ENCODE measurements at regions not wholly inside any gene's neighbourhood (a gene's known extent, or its start where the extent isn't known, plus 50 kb on each side); places are given as distances from the start of the nearest gene placed in this dataset.

GRCh38 chr11:70716216-70716615, 317.9 kb downstream of the CTTN start:
- RAD21 ChIA-PET (ENCODE audit: low non-redundant PET in 1 of 2, low total read pairs in 2 of 2, uncharacterized antibody in 2 of 2, unreplicated experiment in 2 of 2), result no interaction called here
- Histone ChIP-seq H3K9me2 (ENCODE audit: insufficient read depth) (no peaks in the 10 kb centered on the region), H3K9ac (ENCODE audit: low read length) (no peak overlapping the region), H3K4me3 (replicated peaks in 1 of 2; ENCODE audit: low read depth in 1 of 2, low read length in 2 of 2) (no peak overlapping the region), H3K4me1 (ENCODE audit: control insufficient read depth in 1 of 2, insufficient read depth in 2 of 2, low read length in 2 of 2) (no peaks in the 10 kb centered on the region), H3K4me2 (ENCODE audit: low read length) (no peak overlapping the region), H3K9me3 (ENCODE audit: control insufficient read depth in 1 of 2, insufficient read depth in 1 of 2, low read depth in 1 of 2, low read length in 2 of 2) (no peaks in the 10 kb centered on the region), H4K20me1 (ENCODE audit: insufficient read depth) (no peaks in the 10 kb centered on the region), H3K36me3 (ENCODE audit: control insufficient read depth in 1 of 2, insufficient read depth in 2 of 2, low read length in 2 of 2) (no peaks in the 10 kb centered on the region), H3K27ac (ENCODE audit: low read depth, low read length) (no peak overlapping the region), H2AFZ (ENCODE audit: low read depth, low read length, poor library complexity, severe bottlenecking) (no peak overlapping the region), H3K79me2 (ENCODE audit: insufficient read depth, low read length) (no peaks in the 10 kb centered on the region), H3K27me3 (ENCODE audit: insufficient read depth, low read length) (no peaks in the 10 kb centered on the region)
- no peak for ATAC-seq
- CTCF ChIA-PET, result no interaction called here
- no peak for TF ChIP-seq JUND (IDR thresholded peaks at IDR 0.05)
- no peak for TF ChIP-seq ATF3 (IDR thresholded peaks at IDR 0.05)
- TF ChIP-seq CEBPB (IDR thresholded peaks at IDR 0.05; ENCODE audit: low read depth), result no peak
- TF ChIP-seq SP1 (IDR thresholded peaks at IDR 0.05; ENCODE audit: low read depth), result no peak
- TF ChIP-seq ZNF274 (IDR thresholded peaks at IDR 0.05; ENCODE audit: low read depth, low read length), result no peak
- no peak for TF ChIP-seq SIN3A (IDR thresholded peaks at IDR 0.05; ENCODE audit: low read depth)
- no peak for TF ChIP-seq RAD21 (IDR thresholded peaks at IDR 0.05; ENCODE audit: low read depth)
- TF ChIP-seq CTCF (IDR thresholded peaks at IDR 0.05 in 2 of 3, conservative IDR thresholded peaks at IDR 0.05 in 1 of 3; ENCODE audit: borderline replicate concordance in 1 of 3, insufficient read depth in 1 of 3, low read depth in 2 of 3, low read length in 2 of 3), result no peak
- TF ChIP-seq EGR1 (IDR thresholded peaks at IDR 0.05; ENCODE audit: low read depth), result no peak
- TF ChIP-seq EZH2 (IDR thresholded peaks at IDR 0.05), result no peak
- TF ChIP-seq MAX (IDR thresholded peaks at IDR 0.05), result no peak
- TF ChIP-seq POLR2AphosphoS5 (IDR thresholded peaks at IDR 0.05; ENCODE audit: low read depth, low read length), result no peak
- no peak for TF ChIP-seq CBX3 (IDR thresholded peaks at IDR 0.05; ENCODE audit: low read depth)
- TF ChIP-seq POLR2A (IDR thresholded peaks at IDR 0.05; ENCODE audit: borderline replicate concordance, extremely low read depth, insufficient read depth, insufficient read length), result no peak
- TF ChIP-seq YY1 (IDR thresholded peaks at IDR 0.05; ENCODE audit: extremely low read depth, insufficient replicate concordance, low read depth, low read length), result no peak
- TF ChIP-seq EZH2phosphoT487 (IDR thresholded peaks at IDR 0.05; ENCODE audit: borderline replicate concordance), result no peak
- no peak for TF ChIP-seq FOSL1 (IDR thresholded peaks at IDR 0.05; ENCODE audit: low read depth)
- TF ChIP-seq ZFX (IDR thresholded peaks at IDR 0.05), result no peak
- DNase-seq (ENCODE audit: low read depth, low spot score), result no peak
- POLR2A ChIA-PET, result no interaction called here
- no TSS peak for BruUV-seq (replicated peaks)
- intact Hi-C loops (cut with micrococcal nuclease), result no loop called here
